ENCODE measurements at regions not wholly inside any gene's neighbourhood (a gene's known extent, or its start where the extent isn't known, plus 50 kb on each side); places are given as distances from the start of the nearest gene placed in this dataset.

GRCh38 chr7:157482517-157483087, 145.8 kb downstream of the DNAJB6 start:
- no peak for DNase-seq

GRCh38 chr7:157483515-157483914, 146.7 kb downstream of the DNAJB6 start:
- no peak for DNase-seq

- DNase-seq = peak; percentile 56
Measured at GRCh38 chr7:157483971-157484410, 147.2 kb downstream of the DNAJB6 start.

- peak; percentile 58 for DNase-seq
Measured at GRCh38 chr7:157484411-157485081, 147.7 kb downstream of the DNAJB6 start.

GRCh38 chr7:157485361-157485831, 148.6 kb downstream of the DNAJB6 start:
- peak; percentile 61 for DNase-seq

GRCh38 chr7:157486007-157486755, 149.4 kb downstream of the DNAJB6 start:
- no peak for DNase-seq

- no peak for DNase-seq
Measured at GRCh38 chr7:157487046-157487770, 150.4 kb downstream of the DNAJB6 start.

- no peak for DNase-seq
Measured at GRCh38 chr7:157488281-157488680, 151.5 kb downstream of the DNAJB6 start.

GRCh38 chr7:157488966-157489365, 152.2 kb downstream of the DNAJB6 start:
- no peak for DNase-seq

All from activated effector memory CD4-positive, alpha-beta T cell treated with anti-CD3 and anti-CD28 coated beads, Interleukin-2, amount 50 U/mL, for 16 hours (primary cell).